ENCODE measurements at regions not wholly inside any gene's neighbourhood (a gene's known extent, or its start where the extent isn't known, plus 50 kb on each side); places are given as distances from the start of the nearest gene placed in this dataset.

DNA sequence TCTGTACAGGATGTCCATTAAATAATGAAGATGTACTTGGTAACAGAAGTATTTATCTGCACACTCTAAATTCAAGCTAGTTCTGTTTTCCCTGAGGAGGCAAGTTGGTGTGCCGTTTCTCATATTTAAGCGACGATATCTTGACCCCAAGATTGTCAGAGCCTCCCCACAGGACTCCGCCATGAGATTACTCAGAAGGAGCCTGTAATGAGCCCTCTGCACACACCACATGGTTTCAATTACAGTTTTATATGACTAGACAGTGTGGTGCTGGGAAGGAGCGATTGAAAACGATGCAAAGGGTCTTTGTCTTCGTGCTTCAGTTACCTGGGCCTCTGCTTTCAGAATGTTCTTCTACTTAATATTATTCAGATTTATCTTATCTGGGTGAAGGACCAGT lies 840.4 kb upstream of the WWC1 start:
- Histone ChIP-seq H3K27ac (ENCODE audit: insufficient read depth, low read depth, low read length) (no peak overlapping the region), H3K36me3 (ENCODE audit: control insufficient read depth in 2 of 2, extremely low read depth in 1 of 2, insufficient read depth in 2 of 2, low read length in 2 of 2) (no peaks in the 10 kb centered on the region), H3K4me3 (replicated peaks in 1 of 3; ENCODE audit: insufficient read depth in 1 of 3, low read depth in 1 of 3, low read length in 3 of 3) (no peak overlapping the region), H4K20me1 (replicated peaks; ENCODE audit: control insufficient read depth, extremely low read depth, insufficient read depth, low read length) (no peaks in the 10 kb centered on the region), H3K79me2 (ENCODE audit: control insufficient read depth, insufficient read depth, low read length) (no peaks in the 10 kb centered on the region), H3K27me3 (ENCODE audit: control insufficient read depth in 2 of 2, insufficient read depth in 2 of 2, low read length in 2 of 2) (no peaks in the 10 kb centered on the region), H3K9me3 (replicated peaks; ENCODE audit: control insufficient read depth, insufficient read depth, low read length) (peaks cover 2% of the 10 kb centered on the region), H3K9ac (replicated peaks; ENCODE audit: extremely low read depth, insufficient read depth, low read length) (no peak overlapping the region), H3K4me2 (ENCODE audit: insufficient read depth, low read length) (no peak overlapping the region), H2AFZ (ENCODE audit: low read depth, low read length) (no peak overlapping the region), H3K9me1 (replicated peaks; ENCODE audit: control insufficient read depth, extremely low read depth, insufficient read depth, low read length) (no peaks in the 10 kb centered on the region), H3K4me1 (ENCODE audit: control insufficient read depth, extremely low read depth, insufficient read depth, low read length) (no peaks in the 10 kb centered on the region)
- intact Hi-C loops (cut with micrococcal nuclease) (no loop called here), dilution Hi-C loops (cut with MboI; ENCODE audit: extremely low pct_ligation_motif_present, low sequenced_read_pairs) (no loop called here)
- FAIRE-seq (no peak), DNase-seq (ENCODE audit: low read depth, low spot score) (no peak)
- TF ChIP-seq EZH2 (IDR thresholded peaks at IDR 0.05; ENCODE audit: borderline replicate concordance, low read depth, low read length, severe bottlenecking), result no peak
- POLR2A ChIA-PET, result no interaction called here
- BruUV-seq (replicated peaks), result no TSS peak
- CTCF ChIA-PET, result no interaction called here

- H3K4me2 ChIP-seq (ENCODE audit: insufficient read depth, low read length), result no peak overlapping the region
- H3K9me1 ChIP-seq (replicated peaks; ENCODE audit: control insufficient read depth, extremely low read depth, insufficient read depth, low read length), result no peaks in the 10 kb centered on the region
- H3K27ac ChIP-seq (ENCODE audit: insufficient read depth, low read depth, low read length), result no peak overlapping the region
- H2AFZ ChIP-seq (ENCODE audit: low read depth, low read length), result no peak overlapping the region
- TF ChIP-seq, protein P1, sequence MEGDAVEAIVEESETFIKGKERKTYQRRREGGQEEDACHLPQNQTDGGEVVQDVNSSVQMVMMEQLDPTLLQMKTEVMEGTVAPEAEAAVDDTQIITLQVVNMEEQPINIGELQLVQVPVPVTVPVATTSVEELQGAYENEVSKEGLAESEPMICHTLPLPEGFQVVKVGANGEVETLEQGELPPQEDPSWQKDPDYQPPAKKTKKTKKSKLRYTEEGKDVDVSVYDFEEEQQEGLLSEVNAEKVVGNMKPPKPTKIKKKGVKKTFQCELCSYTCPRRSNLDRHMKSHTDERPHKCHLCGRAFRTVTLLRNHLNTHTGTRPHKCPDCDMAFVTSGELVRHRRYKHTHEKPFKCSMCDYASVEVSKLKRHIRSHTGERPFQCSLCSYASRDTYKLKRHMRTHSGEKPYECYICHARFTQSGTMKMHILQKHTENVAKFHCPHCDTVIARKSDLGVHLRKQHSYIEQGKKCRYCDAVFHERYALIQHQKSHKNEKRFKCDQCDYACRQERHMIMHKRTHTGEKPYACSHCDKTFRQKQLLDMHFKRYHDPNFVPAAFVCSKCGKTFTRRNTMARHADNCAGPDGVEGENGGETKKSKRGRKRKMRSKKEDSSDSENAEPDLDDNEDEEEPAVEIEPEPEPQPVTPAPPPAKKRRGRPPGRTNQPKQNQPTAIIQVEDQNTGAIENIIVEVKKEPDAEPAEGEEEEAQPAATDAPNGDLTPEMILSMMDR (IDR thresholded peaks at IDR 0.05; ENCODE audit: extremely low read depth in 1 of 2, insufficient read depth in 1 of 2, low read depth in 1 of 2, low read length in 2 of 2), result no peak
- no peak for TF ChIP-seq JUN (IDR thresholded peaks at IDR 0.05; ENCODE audit: borderline replicate concordance, insufficient read depth, insufficient read length, low read depth)
- TF ChIP-seq POLR2AphosphoS5 (IDR thresholded peaks at IDR 0.05; ENCODE audit: insufficient read depth, low read depth, low read length), result no peak
- TF ChIP-seq MYC (IDR thresholded peaks at IDR 0.05; ENCODE audit: low read depth, low read length), result no peak
- no peak for TF ChIP-seq FOS (IDR thresholded peaks at IDR 0.05; ENCODE audit: borderline replicate concordance, insufficient read depth, low read length)
- TF ChIP-seq, protein P2, sequence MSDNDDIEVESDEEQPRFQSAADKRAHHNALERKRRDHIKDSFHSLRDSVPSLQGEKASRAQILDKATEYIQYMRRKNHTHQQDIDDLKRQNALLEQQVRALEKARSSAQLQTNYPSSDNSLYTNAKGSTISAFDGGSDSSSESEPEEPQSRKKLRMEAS (IDR thresholded peaks at IDR 0.05; ENCODE audit: insufficient read depth, insufficient read length), result no peak
- no peak for TF ChIP-seq EZH2 (IDR thresholded peaks at IDR 0.05; ENCODE audit: borderline replicate concordance, low read depth, low read length, severe bottlenecking)
- TF ChIP-seq GATA2 (IDR thresholded peaks at IDR 0.05; ENCODE audit: insufficient read depth, insufficient read length, low read depth, low read length), result no peak
- TF ChIP-seq POLR2A (IDR thresholded peaks at IDR 0.05; ENCODE audit: low read depth, low read length), result no peak
- dilution Hi-C loops (cut with MboI; ENCODE audit: extremely low pct_ligation_motif_present, low sequenced_read_pairs) (no loop called here), intact Hi-C loops (cut with micrococcal nuclease) (no loop called here)
- H3K36me3 ChIP-seq (ENCODE audit: control insufficient read depth in 2 of 2, extremely low read depth in 1 of 2, insufficient read depth in 2 of 2, low read length in 2 of 2), result no peaks in the 10 kb centered on the region
- CTCF ChIA-PET, result no interaction called here
- no peak overlapping the region for H3K4me3 ChIP-seq (replicated peaks in 1 of 3; ENCODE audit: insufficient read depth in 1 of 3, low read depth in 1 of 3, low read length in 3 of 3)
- POLR2A ChIA-PET, result no interaction called here
- FAIRE-seq (no peak), DNase-seq (ENCODE audit: low read depth, low spot score) (no peak)
- no peaks in the 10 kb centered on the region for H3K4me1 ChIP-seq (ENCODE audit: control insufficient read depth, extremely low read depth, insufficient read depth, low read length)
- H3K9ac ChIP-seq (replicated peaks; ENCODE audit: extremely low read depth, insufficient read depth, low read length), result no peak overlapping the region
- no peaks in the 10 kb centered on the region for H3K79me2 ChIP-seq (ENCODE audit: control insufficient read depth, insufficient read depth, low read length)
- BruUV-seq (replicated peaks), result no TSS peak
- H3K27me3 ChIP-seq (ENCODE audit: control insufficient read depth in 2 of 2, insufficient read depth in 2 of 2, low read length in 2 of 2), result no peaks in the 10 kb centered on the region
- peaks cover 2% of the 10 kb centered on the region for H3K9me3 ChIP-seq (replicated peaks; ENCODE audit: control insufficient read depth, insufficient read depth, low read length)
- H4K20me1 ChIP-seq (replicated peaks; ENCODE audit: control insufficient read depth, extremely low read depth, insufficient read depth, low read length), result no peaks in the 10 kb centered on the region
Observed at GRCh38 chr5:167452136-167452535, 839.3 kb upstream of the WWC1 start.

All from endothelial cell of umbilical vein (primary cell).